H1 (cell line): ENCODE measurements at regions not wholly inside any gene's neighbourhood (a gene's known extent, or its start where the extent isn't known, plus 50 kb on each side); places are given as distances from the start of the nearest gene placed in this dataset.
"Not testable (repeated sequence)": the region's sequence is repeated elsewhere in the genome, so short reads cannot be mapped to it uniquely, and the experiment has no call there.

ENCODE experiments used
- CTCF ChIA-PET: fragments of 300-600 bp; sonication (Branson Sonifier 250); formaldehyde crosslinking; loops from one replicate; lab custom pipeline; 2021; ENCODE audit not compliant: partially characterized antibody; lab: Charles Lee
- POLR2A ChIA-PET: fragments of 300-600 bp; sonication (Branson Sonifier 250); formaldehyde crosslinking; loops from one replicate; lab custom pipeline; 2021; ENCODE audit warnings: inconsistent platforms; ENCODE audit not compliant: partially characterized antibody; lab: Charles Lee
- DNase-seq, 2 experiments: peaks; one replicate each; pipeline versions ENCODE4 v3.0.0 to v3.0.0-alpha.2; 2010 to 2022; ENCODE audit warnings: low spot score in 2 of 2, low read depth in 1 of 2, mixed read lengths in 1 of 2
- FAIRE-seq: peaks from 2 replicates; lab custom pipeline; 2011; peaks lifted over from hg19 to GRCh38; lab: Jason Lieb, UNC
- H2AFZ ChIP-seq: 2 replicates; pipeline ENCODE4 v1.8.1; 2012; ENCODE audit warnings: low read length, inconsistent platforms
- H2AK5ac ChIP-seq: 2 replicates; pipeline ENCODE4 v1.6.1; 2013; ENCODE audit warnings: low read depth, low read length
- H2BK120ac ChIP-seq: replicated peaks from 2 replicates; pipeline ENCODE3; 2013; ENCODE audit warnings: low read depth, low read length, inconsistent platforms
- H2BK12ac ChIP-seq: 2 replicates; pipeline ENCODE4 v1.6.1; 2013; ENCODE audit warnings: low read depth, low read length
- H2BK15ac ChIP-seq: 2 replicates; pipeline ENCODE4 v1.6.1; 2013; ENCODE audit warnings: low read length
- H2BK20ac ChIP-seq: 2 replicates; pipeline ENCODE4 v1.6.1; 2013; ENCODE audit warnings: low read length
- H2BK5ac ChIP-seq: 2 replicates; pipeline ENCODE4 v1.6.1; 2013; ENCODE audit warnings: low read depth, low read length
- H3K14ac ChIP-seq: 2 replicates; pipeline ENCODE4 v1.6.1; 2013; ENCODE audit warnings: inconsistent platforms; ENCODE audit not compliant: insufficient read length
- H3K18ac ChIP-seq: 2 replicates; pipeline ENCODE4 v1.6.1; 2013; ENCODE audit warnings: low read length; ENCODE audit errors: extremely low read depth
- H3K23ac ChIP-seq: 2 replicates; pipeline ENCODE4 v1.6.1; 2013; ENCODE audit warnings: inconsistent platforms; ENCODE audit not compliant: insufficient read length
- H3K23me2 ChIP-seq: 2 replicates; pipeline ENCODE4 v1.6.1; 2013; ENCODE audit warnings: low read depth, low read length
- H3K27ac ChIP-seq: 2 replicates; pipeline ENCODE4 v1.6.1; 2011; ENCODE audit warnings: low read depth, low read length, inconsistent platforms
- H3K27me3 ChIP-seq, 4 experiments: replicated peaks in 1 of 4; 1 replicate in 1 of 4; 2 replicates in 3 of 4; pipeline versions ENCODE4 v1.6.1 to v1.8.1; 2011 to 2013; ENCODE audit warnings: low read length in 3 of 4, mild to moderate bottlenecking in 3 of 4, inconsistent platforms in 2 of 4, mixed read lengths in 2 of 4, moderate library complexity in 1 of 4; ENCODE audit not compliant: control insufficient read depth in 3 of 4, insufficient read depth in 3 of 4; ENCODE audit errors: extremely low read depth in 1 of 4
- H3K36me3 ChIP-seq, 4 experiments: 2 replicates each; pipeline versions ENCODE4 v1.6.1 to v1.8.1; 2011 to 2013; ENCODE audit warnings: mild to moderate bottlenecking in 4 of 4, low read length in 3 of 4, moderate library complexity in 2 of 4, control low read depth in 1 of 4, inconsistent platforms in 1 of 4; ENCODE audit not compliant: insufficient read depth in 4 of 4, control insufficient read depth in 2 of 4
- H3K4ac ChIP-seq: replicated peaks from 2 replicates; pipeline ENCODE3; 2013; ENCODE audit warnings: low read length, low read depth, mixed read lengths, inconsistent platforms; ENCODE audit not compliant: insufficient read length
- H3K4me1 ChIP-seq, 4 experiments: replicated peaks in 1 of 4; 1 replicate in 1 of 4; 2 replicates in 3 of 4; pipeline versions ENCODE4 v1.6.1 to v1.8.1; 2011 to 2013; ENCODE audit warnings: low read length in 3 of 4, inconsistent platforms in 2 of 4, mixed read lengths in 1 of 4; ENCODE audit not compliant: insufficient read depth in 4 of 4, control insufficient read depth in 3 of 4
- H3K4me2 ChIP-seq, 2 experiments: 2 replicates each; pipeline versions ENCODE4 v1.6.1 to v1.8.1; 2011 to 2013; ENCODE audit warnings: low read depth in 2 of 2, low read length in 2 of 2, control low read depth in 1 of 2, inconsistent platforms in 1 of 2, mild to moderate bottlenecking in 1 of 2; ENCODE audit not compliant: insufficient read depth in 1 of 2
- H3K4me3 ChIP-seq, 4 experiments: fragments of 200-600, 300-600 bp in 1 of 4; sonication (generic), shearing (Covaris generic), sonication (Bioruptor Twin) in 1 of 4; 2 replicates each; pipeline versions ENCODE4 v1.5.1 to v1.8.1; 2011 to 2016; ENCODE audit warnings: low read length in 4 of 4, low read depth in 3 of 4, control low read depth in 2 of 4, inconsistent platforms in 2 of 4, mild to moderate bottlenecking in 2 of 4, mixed read lengths in 1 of 4, moderate library complexity in 1 of 4; ENCODE audit not compliant: insufficient read depth in 2 of 4; ENCODE audit errors: extremely low read depth in 1 of 4
- H3K56ac ChIP-seq: replicated peaks from 2 replicates; pipeline ENCODE3; 2013; ENCODE audit warnings: low read depth, mild to moderate bottlenecking, mixed read lengths, low read length, inconsistent platforms; ENCODE audit not compliant: insufficient read length
- H3K79me1 ChIP-seq: 2 replicates; pipeline ENCODE4 v1.6.1; 2013; ENCODE audit warnings: low read depth, low read length, control low read depth
- H3K79me2 ChIP-seq, 2 experiments: 2 replicates each; pipeline versions ENCODE4 v1.6.1 to v1.8.1; 2012 to 2013; ENCODE audit warnings: low read length in 2 of 2, mild to moderate bottlenecking in 2 of 2, inconsistent platforms in 1 of 2; ENCODE audit not compliant: insufficient read depth in 2 of 2, control insufficient read depth in 1 of 2
- H3K9ac ChIP-seq, 4 experiments: replicated peaks in 1 of 4; 1 replicate in 1 of 4; 2 replicates in 3 of 4; pipeline versions ENCODE4 v1.6.1 to v1.8.1; 2011 to 2013; ENCODE audit warnings: low read depth in 3 of 4, low read length in 3 of 4, control low read depth in 2 of 4, mild to moderate bottlenecking in 2 of 4, moderate library complexity in 2 of 4, inconsistent platforms in 1 of 4; ENCODE audit errors: extremely low read depth in 1 of 4
- H3K9me3 ChIP-seq, 2 experiments: 2 replicates each; pipeline versions ENCODE4 v1.6.1 to v1.8.1; 2012 to 2013; ENCODE audit warnings: mild to moderate bottlenecking in 2 of 2, moderate library complexity in 2 of 2, control low read depth in 1 of 2, inconsistent platforms in 1 of 2, low read depth in 1 of 2, low read length in 1 of 2, mixed read lengths in 1 of 2; ENCODE audit not compliant: insufficient read depth in 2 of 2
- H4K20me1 ChIP-seq, 2 experiments: replicated peaks in 1 of 2; 2 replicates each; pipeline versions ENCODE3 to v1.8.1; 2011 to 2013; ENCODE audit warnings: inconsistent platforms in 2 of 2, low read length in 2 of 2, mild to moderate bottlenecking in 1 of 2; ENCODE audit not compliant: insufficient read depth in 2 of 2, control insufficient read depth in 1 of 2
- H4K5ac ChIP-seq: 2 replicates; pipeline ENCODE4 v1.6.1; 2013; ENCODE audit warnings: low read length, low read depth, mixed read lengths, inconsistent platforms; ENCODE audit not compliant: insufficient read length
- H4K8ac ChIP-seq: 2 replicates; pipeline ENCODE4 v1.8.0; 2013; ENCODE audit warnings: mild to moderate bottlenecking, moderate library complexity, low read length, inconsistent platforms; ENCODE audit not compliant: insufficient read depth; ENCODE audit errors: extremely low read depth
- H4K91ac ChIP-seq: replicated peaks from 2 replicates; pipeline ENCODE3; 2013; ENCODE audit warnings: low read length, mixed read lengths, inconsistent platforms; ENCODE audit not compliant: insufficient read length
- WGBS, 2 experiments: shearing (Covaris generic) in 1 of 2; methylation state at CpG; one replicate each; pipeline versions ENCODE4 v1.1.6 to v1.1.7; 2013 to 2015; ENCODE audit warnings: low lambda C conversion rate in 2 of 2, mixed read lengths in 2 of 2, inconsistent platforms in 1 of 2, low coverage in 1 of 2, missing lambda C conversion rate in 1 of 2; ENCODE audit not compliant: insufficient replicate concordance in 2 of 2, insufficient coverage in 1 of 2, insufficient read length in 1 of 2; ENCODE audit errors: extremely low coverage in 1 of 2, missing lambda C conversion rate in 1 of 2; 5-methylcytosine and 5-hydroxymethylcytosine counted together

DNA sequence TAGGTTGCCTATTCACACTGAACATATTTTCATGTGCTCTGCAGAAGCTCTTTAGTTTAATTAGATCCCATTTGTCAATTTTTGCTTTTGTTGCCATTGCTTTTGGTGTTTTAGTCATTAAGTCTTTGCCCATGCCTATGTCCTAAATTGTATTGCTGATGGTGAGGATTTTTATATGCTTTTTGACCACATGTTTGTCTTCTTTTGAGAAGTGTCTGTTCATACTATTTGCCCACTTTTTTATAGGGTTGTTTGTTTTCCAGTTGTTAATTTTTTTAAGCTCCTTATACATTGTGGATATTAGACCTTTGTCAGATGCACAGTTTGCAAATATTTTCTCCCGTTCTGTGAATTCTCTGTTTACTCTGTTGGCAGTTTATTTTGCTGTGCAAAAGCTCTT lies 84.5 kb upstream of the LRIF1 start:
- not testable (repeated sequence) for H3K4ac ChIP-seq, H2BK15ac ChIP-seq, H3K79me1 ChIP-seq, H3K9ac ChIP-seq, DNase-seq, H3K14ac ChIP-seq, H2BK12ac ChIP-seq, H2AFZ ChIP-seq, H4K91ac ChIP-seq, H3K27me3 ChIP-seq, H2BK120ac ChIP-seq, H4K8ac ChIP-seq, H2BK20ac ChIP-seq, H3K9me3 ChIP-seq, H3K18ac ChIP-seq, H3K36me3 ChIP-seq, H2AK5ac ChIP-seq, H4K5ac ChIP-seq, H3K27ac ChIP-seq, H3K4me2 ChIP-seq, H3K23me2 ChIP-seq, H2BK5ac ChIP-seq, FAIRE-seq, H3K4me3 ChIP-seq, H3K23ac ChIP-seq, H3K4me1 ChIP-seq, H3K79me2 ChIP-seq, H3K56ac ChIP-seq, H4K20me1 ChIP-seq
- ChIA-PET CTCF (interaction anchor here (0.9 kb wide), 1 partner anchor 17 kb away, joined by 3 read pairs; no protein-coding TSS in a partner anchor), POLR2A (interaction anchor here (0.6 kb wide), 1 partner anchor 394 kb away, joined by 3 read pairs; no protein-coding TSS in a partner anchor)
- WGBS, 2 experiments, result 68% methylated on average over 1 of the region's 1 CpG; no CpG with 5 or more reads in 1 of the 2 experiments
